Limb (tissue), 2 donors: ENCODE measurements at regions not wholly inside any gene's neighbourhood (a gene's known extent, or its start where the extent isn't known, plus 50 kb on each side); places are given as distances from the start of the nearest gene placed in this dataset.
"Not testable (repeated sequence)": the region's sequence is repeated elsewhere in the genome, so short reads cannot be mapped to it uniquely, and the experiment has no call there.

Experiments
- DNase-seq, 2 donors: peaks; one replicate each; pipeline ENCODE4 v3.0.0-alpha.2; 2016; ENCODE audit errors: extremely low spot score in 2 of 2

DNA sequence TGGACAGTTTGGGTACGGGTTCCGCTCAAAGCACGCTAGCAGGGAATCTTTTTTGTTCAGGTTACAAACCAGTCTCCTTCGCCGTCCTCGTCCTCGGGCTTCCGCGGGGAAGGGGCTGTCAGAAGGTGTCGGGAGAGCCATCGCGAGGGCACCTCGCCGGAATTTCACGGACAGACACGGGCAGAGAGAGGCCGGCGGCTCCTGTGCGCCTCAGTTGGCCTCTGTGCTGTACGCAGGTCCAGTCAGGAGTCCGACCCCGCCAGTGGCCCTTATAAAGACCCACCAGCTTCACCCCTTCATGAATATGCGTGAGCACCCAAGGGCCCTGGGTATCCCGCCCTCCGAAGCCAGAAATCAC, 362.1 kb upstream of the DEFB115 start:
- not testable (repeated sequence) for DNase-seq

DNA sequence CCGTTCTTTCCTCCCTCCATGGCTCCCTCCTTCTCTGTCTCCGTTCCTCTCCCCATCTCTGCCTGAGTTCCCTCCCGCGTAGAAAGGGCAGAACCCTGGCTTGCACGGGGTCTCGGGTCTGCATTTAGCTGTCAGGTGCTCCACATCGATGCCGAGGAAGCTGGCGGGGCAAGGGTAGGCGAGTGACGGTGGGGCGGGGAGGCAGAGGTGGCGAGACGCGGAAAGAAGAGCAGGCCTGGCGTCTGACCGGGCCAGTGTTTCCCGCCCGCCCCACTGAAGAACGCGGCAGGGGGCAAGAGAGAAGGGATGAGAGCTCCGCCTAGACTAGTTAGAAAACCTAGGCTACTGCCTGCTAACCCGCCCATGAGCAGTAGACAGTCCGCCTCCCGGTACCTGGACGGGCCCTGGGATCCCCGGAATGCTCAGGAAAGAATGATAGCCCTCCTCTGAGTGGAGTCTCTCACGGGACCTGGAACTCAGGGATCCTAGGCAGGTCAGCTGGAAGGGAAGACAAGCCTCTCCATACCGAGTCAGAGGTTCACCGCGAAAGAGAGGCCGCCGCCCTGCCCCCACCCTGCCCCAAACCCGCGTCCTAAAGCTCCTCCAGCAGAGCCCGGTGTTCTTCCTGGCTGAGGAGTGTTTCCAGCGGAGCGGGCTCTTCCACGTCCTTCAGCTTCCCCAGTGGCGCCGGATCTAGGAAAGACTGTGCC, 357.9 kb upstream of the DEFB115 start:
- DNase-seq: not testable (repeated sequence)

DNA sequence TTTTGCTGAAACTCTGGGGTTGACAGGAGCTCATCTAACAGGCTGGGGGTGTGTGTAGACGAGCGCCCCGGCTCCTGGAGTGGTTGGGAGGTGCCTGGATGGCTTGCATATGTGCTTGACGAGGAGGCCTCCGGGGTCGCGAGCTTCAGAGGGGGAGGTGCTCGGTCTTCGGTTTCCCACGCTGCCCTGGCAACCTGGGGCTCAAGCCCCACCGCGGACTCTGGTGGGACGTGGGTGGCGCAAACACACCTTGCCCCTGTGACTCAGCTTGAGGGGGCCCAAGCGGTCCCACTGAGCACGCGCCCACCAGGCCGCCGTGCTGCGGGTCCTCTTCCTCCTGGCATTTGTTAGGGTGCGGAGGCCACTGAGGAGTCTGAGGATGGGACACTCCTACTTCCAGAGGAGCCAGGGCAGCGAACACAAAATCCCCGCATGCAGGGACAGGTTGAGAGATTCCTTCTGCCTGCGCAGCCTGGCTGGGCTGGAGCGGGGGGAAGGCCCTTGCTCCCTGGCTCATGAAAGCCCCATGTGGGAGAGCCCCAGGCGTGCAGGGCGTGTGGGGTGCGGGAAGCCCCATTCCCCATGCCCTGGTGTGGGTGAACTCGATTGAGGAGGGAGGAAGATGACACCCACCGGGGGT, 357.3 kb upstream of the DEFB115 start:
- not testable (repeated sequence) for DNase-seq

DNA sequence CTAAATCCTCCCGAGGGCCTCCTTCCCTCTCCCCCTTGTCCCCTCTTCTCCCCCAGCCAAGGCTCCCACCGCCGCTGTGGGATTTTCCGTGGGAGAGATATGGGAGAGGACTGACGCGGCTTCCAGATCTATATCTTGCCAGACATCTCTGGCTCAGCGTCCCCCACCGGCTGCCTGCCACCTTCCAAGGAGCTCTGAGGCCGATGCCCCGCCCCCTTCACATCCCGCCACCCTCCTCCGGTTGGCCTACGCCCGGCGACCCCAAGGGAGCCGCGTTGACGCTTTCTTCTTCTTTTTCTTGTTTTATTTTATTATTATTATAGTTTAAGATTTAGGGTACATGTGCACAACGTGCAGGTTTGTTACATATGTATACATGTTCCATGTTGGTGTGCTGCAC, 352.2 kb upstream of the DEFB115 start:
- DNase-seq: not testable (repeated sequence)

GRCh38 chr20:30910937-30911725, 346.3 kb upstream of the DEFB115 start:
- no peak for DNase-seq

DNA sequence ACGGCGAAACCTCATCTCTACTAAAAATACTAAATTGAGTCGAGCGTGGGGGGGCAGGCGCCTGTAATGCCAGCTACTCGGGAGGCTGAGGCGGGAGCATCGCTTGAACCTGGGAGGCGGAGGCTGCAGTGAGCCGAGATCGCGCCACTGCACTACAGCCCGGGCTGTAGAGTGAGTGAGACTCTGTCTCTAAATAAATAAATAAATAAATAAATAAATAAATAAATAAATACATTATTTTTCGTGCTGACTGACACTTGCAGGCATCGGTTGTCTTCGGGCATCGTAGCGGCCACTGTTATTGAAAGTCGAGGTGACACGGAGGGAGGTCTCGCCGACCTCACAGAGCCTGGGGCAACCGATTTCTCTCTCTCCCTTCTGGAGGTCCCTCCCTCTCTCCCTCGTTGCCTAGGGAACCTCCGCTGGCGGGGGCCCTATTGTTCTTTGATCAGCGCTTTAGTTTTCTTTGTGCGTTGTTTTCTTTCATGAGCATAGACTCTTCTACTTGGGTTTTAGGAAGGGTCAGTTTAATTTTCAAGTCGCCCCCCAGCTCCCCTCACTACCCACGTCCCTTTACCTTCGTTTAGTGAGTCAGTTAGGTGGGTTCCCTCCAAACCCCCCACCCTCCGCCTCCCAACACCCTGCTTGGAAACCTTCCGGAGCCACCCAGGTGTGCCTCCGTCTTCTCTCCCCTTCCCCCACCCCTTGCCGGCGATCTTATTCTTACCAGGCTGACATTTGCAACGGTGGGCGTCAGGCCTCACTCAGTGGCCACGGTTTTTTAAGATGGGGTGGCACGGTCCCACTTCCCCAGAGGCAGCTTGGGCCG, 345.4 kb upstream of the DEFB115 start:
- not testable (repeated sequence) for DNase-seq

- DNase-seq: not testable (repeated sequence)
These were observed 344.8 kb upstream of the DEFB115 start for GRCh38 chr20:30912661-30913026.

GRCh38 chr20:30916404-30916803, 341.1 kb upstream of the DEFB115 start:
- DNase-seq: not testable (repeated sequence)

GRCh38 chr20:30919514-30920188, 337.8 kb upstream of the DEFB115 start:
- DNase-seq: no peak

GRCh38 chr20:30921286-30922071, 336.0 kb upstream of the DEFB115 start:
- no peak for DNase-seq

- no peak for DNase-seq
These were observed 335.3 kb upstream of the DEFB115 start for GRCh38 chr20:30922129-30922528.

- DNase-seq: no peak
These were observed 319.7 kb upstream of the DEFB115 start for GRCh38 chr20:30937790-30938189.

GRCh38 chr20:30949761-30950160, 307.7 kb upstream of the DEFB115 start:
- DNase-seq: no peak

DNA sequence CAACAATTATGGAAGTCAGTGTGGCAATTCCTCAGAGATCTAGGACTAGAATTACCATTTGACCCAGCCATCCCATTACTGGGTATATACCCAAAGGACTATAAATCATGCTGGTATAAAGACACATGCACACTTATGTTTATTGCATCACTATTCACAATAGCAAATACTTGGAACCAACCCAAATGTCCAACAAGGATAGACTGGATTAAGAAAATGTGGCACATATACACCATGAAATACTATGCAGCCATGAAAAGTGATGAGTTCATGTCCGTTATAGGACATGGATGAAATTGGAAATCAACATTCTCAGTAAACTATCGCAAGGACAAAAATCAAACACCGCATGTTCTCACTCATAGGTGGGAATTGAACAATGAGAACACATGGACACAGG, 306.4 kb upstream of the DEFB115 start:
- not testable (repeated sequence) for DNase-seq

GRCh38 chr20:30956649-30957048, 300.8 kb upstream of the DEFB115 start:
- DNase-seq: not testable (repeated sequence)

- not testable (repeated sequence) for DNase-seq
These were observed 298.3 kb upstream of the DEFB115 start for GRCh38 chr20:30959208-30959607.

- DNase-seq: no peak
These were observed 293.9 kb upstream of the DEFB115 start for GRCh38 chr20:30963591-30963990.

DNA sequence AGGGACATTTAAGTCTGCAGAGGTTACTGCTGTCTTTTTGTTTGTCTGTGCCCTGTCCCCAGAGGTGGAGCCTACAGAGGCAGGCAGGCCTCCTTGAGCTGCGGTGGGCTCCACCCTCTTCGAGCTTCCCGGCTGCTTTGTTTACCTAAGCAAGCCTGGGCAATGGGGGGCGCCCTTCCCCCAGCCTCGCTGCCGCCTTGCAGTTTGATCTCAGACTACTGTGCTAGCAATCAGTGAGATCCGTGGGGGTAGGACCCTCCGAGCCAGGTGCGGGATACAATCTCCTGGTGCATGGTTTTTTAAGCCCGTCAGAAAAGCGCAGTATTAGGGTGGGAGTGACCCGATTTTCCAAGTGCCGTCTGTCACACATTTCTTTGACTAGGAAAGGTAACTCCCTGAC, 281.6 kb upstream of the DEFB115 start:
- not testable (repeated sequence) for DNase-seq

DNA sequence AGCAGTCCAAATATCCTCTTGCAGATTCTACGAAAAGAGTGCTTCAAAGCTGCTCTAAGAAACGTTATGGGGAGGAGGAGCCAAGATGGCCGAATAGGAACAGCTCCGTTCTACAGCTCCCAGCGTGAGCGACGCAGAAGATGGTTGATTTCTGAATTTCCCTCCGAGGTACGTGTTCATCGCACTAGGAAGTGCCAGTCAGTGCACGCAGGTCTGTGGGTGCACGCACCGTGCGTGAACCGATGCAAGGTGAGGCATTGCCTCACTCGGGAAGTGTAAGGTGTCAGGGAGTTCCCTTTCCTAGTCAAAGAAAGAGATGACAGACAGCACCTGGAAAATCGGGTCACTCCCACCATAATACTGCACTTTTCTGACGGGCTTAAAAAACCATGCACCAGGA, 272.1 kb upstream of the DEFB115 start:
- DNase-seq: no peak
